DND-41 (cell line): ENCODE measurements at regions not wholly inside any gene's neighbourhood (a gene's known extent, or its start where the extent isn't known, plus 50 kb on each side); places are given as distances from the start of the nearest gene placed in this dataset.

ENCODE experiments used
- CTCF ChIP-seq: IDR thresholded peaks from 2 replicates; pipeline ENCODE4 v1.5.1; 2012; ENCODE audit warnings: borderline replicate concordance, low read length, moderate library complexity, mild to moderate bottlenecking; ENCODE audit not compliant: poor library complexity, severe bottlenecking; ENCODE audit errors: extremely low read depth
- EZH2 ChIP-seq: IDR thresholded peaks from 3 replicates; pipeline ENCODE4 v1.6.1; 2012; ENCODE audit warnings: borderline replicate concordance, low read depth, mild to moderate bottlenecking, moderate library complexity, low read length, inconsistent platforms; ENCODE audit not compliant: severe bottlenecking

- TF ChIP-seq CTCF: no peak
- no peak for TF ChIP-seq EZH2
These were observed 123.5 kb downstream of the CBLN1 start for GRCh38 chr16:49158029-49158642.
